Esophagus muscularis mucosa (tissue), 4 donors: ENCODE measurements at regions not wholly inside any gene's neighbourhood (a gene's known extent, or its start where the extent isn't known, plus 50 kb on each side); places are given as distances from the start of the nearest gene placed in this dataset.

ENCODE experiments used
- CTCF ChIP-seq, 3 experiments: fragments of 200-600 bp in 2 of 3; fragments of 450-650 bp in 1 of 3; sonication (generic) in 2 of 3; IDR thresholded peaks; one replicate each; pipeline ENCODE4 v1.5.1; 2017 to 2019; ENCODE audit warnings: antibody characterized with exemption in 3 of 3, mild to moderate bottlenecking in 2 of 3, moderate library complexity in 1 of 3
- EP300 ChIP-seq: sonication (generic); formaldehyde crosslinking; IDR thresholded peaks from one replicate; pipeline ENCODE4 v1.6.1; 2017; ENCODE audit warnings: antibody characterized with exemption
- POLR2AphosphoS5 ChIP-seq, 2 donors: sonication (generic); formaldehyde crosslinking; IDR thresholded peaks; one replicate each; pipeline ENCODE4 v1.6.1; 2017; ENCODE audit warnings: antibody characterized with exemption in 2 of 2

GRCh38 chr6:1053586-1053985 is 258.3 kb upstream of the FOXQ1 start:
- TF ChIP-seq CTCF (IDR thresholded peaks at IDR 0.05) (no peak), POLR2AphosphoS5 (IDR thresholded peaks at IDR 0.05) (no peak), EP300 (no peak)
